ENCODE measurements at regions not wholly inside any gene's neighbourhood (a gene's known extent, or its start where the extent isn't known, plus 50 kb on each side); places are given as distances from the start of the nearest gene placed in this dataset.

DNA sequence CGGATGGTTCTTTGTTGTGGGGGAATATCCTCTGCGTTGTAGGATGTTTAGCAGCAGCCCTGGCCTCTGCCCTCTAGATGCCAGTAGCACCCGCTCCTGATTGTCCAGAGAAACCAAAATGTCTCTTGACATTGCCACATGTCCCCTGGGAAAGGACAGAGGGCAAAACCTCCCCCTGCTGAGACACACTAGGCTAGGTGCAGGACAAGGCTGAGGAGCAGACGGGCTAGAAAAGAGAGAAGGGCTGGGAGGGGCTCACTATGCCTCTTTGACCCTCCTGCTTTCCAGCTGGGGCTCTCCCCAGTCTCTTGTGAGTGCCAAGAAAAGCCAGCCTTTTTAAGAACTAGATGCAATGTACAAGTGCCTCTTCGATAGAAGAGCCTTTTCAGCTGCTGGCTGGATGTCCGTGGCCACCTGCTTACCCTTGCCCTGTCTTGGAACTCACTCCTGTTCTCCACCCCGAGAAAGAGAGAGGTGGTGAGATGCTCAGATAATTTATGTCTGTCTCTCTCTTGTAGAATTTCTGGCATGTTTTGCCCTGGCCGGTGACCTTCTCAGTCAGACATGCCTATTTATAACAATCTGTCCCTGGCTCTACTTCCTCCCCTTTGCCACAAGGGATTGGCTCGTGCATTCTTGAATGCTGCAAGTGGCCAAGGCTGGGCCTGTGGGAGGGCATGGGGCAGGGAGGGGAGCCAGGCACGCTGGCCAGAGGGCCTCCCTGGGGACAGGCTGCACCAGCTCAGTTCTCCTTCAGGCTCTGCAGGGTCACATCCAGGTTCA, 142.6 kb downstream of the RPLP1 start:
- Histone ChIP-seq H3K27ac (ENCODE audit: control insufficient read depth, insufficient read depth, low read length) (no peak overlapping the region), H3K27me3 (ENCODE audit: control insufficient read depth, extremely low read depth, insufficient read depth, low read length) (peaks cover 45% of the 10 kb centered on the region), H3K4me3 (ENCODE audit: control insufficient read depth in 2 of 3, extremely low read depth in 1 of 3, insufficient read depth in 2 of 3, low read depth in 1 of 3, low read length in 3 of 3) (no peak overlapping the region), H3K9me3 (ENCODE audit: control insufficient read depth, low read depth, low read length) (no peaks in the 10 kb centered on the region), H2AFZ (ENCODE audit: control insufficient read depth, low read length) (no peak overlapping the region), H3K36me3 (ENCODE audit: control insufficient read depth in 2 of 2, extremely low read depth in 1 of 2, insufficient read depth in 2 of 2, low read length in 2 of 2) (no peaks in the 10 kb centered on the region), H3K9ac (ENCODE audit: control insufficient read depth, extremely low read depth, insufficient read depth, low read length) (no peak overlapping the region), H3K4me2 (ENCODE audit: control insufficient read depth, extremely low read depth, insufficient read depth, low read depth, low read length) (no peak overlapping the region), H3K4me1 (ENCODE audit: control insufficient read depth, extremely low read depth, insufficient read depth, low read length) (peaks cover 10% of the 10 kb centered on the region), H4K20me1 (ENCODE audit: control insufficient read depth, extremely low read depth, insufficient read depth, low read length) (no peaks in the 10 kb centered on the region), H3K9me1 (ENCODE audit: control insufficient read depth, extremely low read depth, insufficient read depth, low read length) (no peaks in the 10 kb centered on the region), H3K79me2 (ENCODE audit: control insufficient read depth, insufficient read depth, low read length) (no peaks in the 10 kb centered on the region)
- FAIRE-seq (no peak), DNase-seq (ENCODE audit: low read depth, low spot score) (no peak)
- no peak for TF ChIP-seq EZH2 (IDR thresholded peaks at IDR 0.05; ENCODE audit: low read length)
- TF ChIP-seq, protein P1, sequence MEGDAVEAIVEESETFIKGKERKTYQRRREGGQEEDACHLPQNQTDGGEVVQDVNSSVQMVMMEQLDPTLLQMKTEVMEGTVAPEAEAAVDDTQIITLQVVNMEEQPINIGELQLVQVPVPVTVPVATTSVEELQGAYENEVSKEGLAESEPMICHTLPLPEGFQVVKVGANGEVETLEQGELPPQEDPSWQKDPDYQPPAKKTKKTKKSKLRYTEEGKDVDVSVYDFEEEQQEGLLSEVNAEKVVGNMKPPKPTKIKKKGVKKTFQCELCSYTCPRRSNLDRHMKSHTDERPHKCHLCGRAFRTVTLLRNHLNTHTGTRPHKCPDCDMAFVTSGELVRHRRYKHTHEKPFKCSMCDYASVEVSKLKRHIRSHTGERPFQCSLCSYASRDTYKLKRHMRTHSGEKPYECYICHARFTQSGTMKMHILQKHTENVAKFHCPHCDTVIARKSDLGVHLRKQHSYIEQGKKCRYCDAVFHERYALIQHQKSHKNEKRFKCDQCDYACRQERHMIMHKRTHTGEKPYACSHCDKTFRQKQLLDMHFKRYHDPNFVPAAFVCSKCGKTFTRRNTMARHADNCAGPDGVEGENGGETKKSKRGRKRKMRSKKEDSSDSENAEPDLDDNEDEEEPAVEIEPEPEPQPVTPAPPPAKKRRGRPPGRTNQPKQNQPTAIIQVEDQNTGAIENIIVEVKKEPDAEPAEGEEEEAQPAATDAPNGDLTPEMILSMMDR (optimal IDR thresholded peaks at IDR 0.05 in 1 of 3, IDR thresholded peaks at IDR 0.05 in 1 of 3, conservative IDR thresholded peaks at IDR 0.05 in 1 of 3; ENCODE audit: extremely low read depth in 1 of 3, insufficient read depth in 2 of 3, low read length in 3 of 3) = no peak
- dilution Hi-C loops (cut with MboI; ENCODE audit: extremely low pct_ligation_motif_present, low sequenced_read_pairs) = no loop called here

DNA sequence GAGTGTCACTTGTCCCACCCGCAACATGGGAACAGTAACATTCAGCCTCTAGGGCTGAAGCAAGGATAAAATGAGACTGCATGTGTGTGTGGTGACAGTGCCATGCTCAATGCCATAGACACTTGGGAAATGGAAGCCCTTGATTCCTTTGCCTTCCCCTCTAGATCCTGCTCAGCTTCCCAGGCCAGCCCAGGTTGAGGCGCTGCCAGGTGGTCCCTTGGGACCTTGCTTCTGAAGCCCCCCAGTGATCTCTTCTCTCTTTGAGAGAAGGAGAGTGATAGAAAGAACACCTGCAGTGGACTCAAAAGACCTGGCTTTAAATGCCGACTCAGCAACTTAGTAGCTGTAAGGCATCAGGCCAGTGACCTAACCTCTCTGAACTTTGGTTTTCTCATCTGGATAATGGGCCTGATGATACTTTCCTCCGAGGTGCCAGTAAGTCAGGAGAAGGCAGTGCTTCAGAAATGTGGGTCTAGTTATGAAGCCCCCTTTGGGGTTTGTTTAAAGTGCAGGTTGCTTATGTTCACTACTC, 144.5 kb downstream of the RPLP1 start:
- Histone ChIP-seq H3K4me3 (ENCODE audit: control insufficient read depth in 2 of 3, extremely low read depth in 1 of 3, insufficient read depth in 2 of 3, low read depth in 1 of 3, low read length in 3 of 3) (no peak overlapping the region), H3K27me3 (ENCODE audit: control insufficient read depth, extremely low read depth, insufficient read depth, low read length) (peaks cover 57% of the 10 kb centered on the region), H3K9me1 (ENCODE audit: control insufficient read depth, extremely low read depth, insufficient read depth, low read length) (no peaks in the 10 kb centered on the region), H3K9me3 (ENCODE audit: control insufficient read depth, low read depth, low read length) (no peaks in the 10 kb centered on the region), H4K20me1 (ENCODE audit: control insufficient read depth, extremely low read depth, insufficient read depth, low read length) (no peaks in the 10 kb centered on the region), H2AFZ (ENCODE audit: control insufficient read depth, low read length) (no peak overlapping the region), H3K4me1 (ENCODE audit: control insufficient read depth, extremely low read depth, insufficient read depth, low read length) (peaks cover 10% of the 10 kb centered on the region), H3K36me3 (ENCODE audit: control insufficient read depth in 2 of 2, extremely low read depth in 1 of 2, insufficient read depth in 2 of 2, low read length in 2 of 2) (no peaks in the 10 kb centered on the region), H3K79me2 (ENCODE audit: control insufficient read depth, insufficient read depth, low read length) (no peaks in the 10 kb centered on the region), H3K9ac (ENCODE audit: control insufficient read depth, extremely low read depth, insufficient read depth, low read length) (no peak overlapping the region), H3K4me2 (ENCODE audit: control insufficient read depth, extremely low read depth, insufficient read depth, low read depth, low read length) (no peak overlapping the region), H3K27ac (ENCODE audit: control insufficient read depth, insufficient read depth, low read length) (no peak overlapping the region)
- FAIRE-seq = no peak
- DNase-seq (ENCODE audit: low read depth, low spot score) = no peak
- TF ChIP-seq, protein P1 (optimal IDR thresholded peaks at IDR 0.05 in 1 of 3, IDR thresholded peaks at IDR 0.05 in 1 of 3, conservative IDR thresholded peaks at IDR 0.05 in 1 of 3; ENCODE audit: extremely low read depth in 1 of 3, insufficient read depth in 2 of 3, low read length in 3 of 3) = no peak
- no peak for TF ChIP-seq EZH2 (IDR thresholded peaks at IDR 0.05; ENCODE audit: low read length)
- dilution Hi-C loops (cut with MboI; ENCODE audit: extremely low pct_ligation_motif_present, low sequenced_read_pairs) = no loop called here

All from keratinocyte (primary cell).